NB4 (cell line): ENCODE measurements at regions not wholly inside any gene's neighbourhood (a gene's known extent, or its start where the extent isn't known, plus 50 kb on each side); places are given as distances from the start of the nearest gene placed in this dataset.

ENCODE experiments used
- CTCF ChIP-seq: IDR thresholded peaks from one replicate; pipeline ENCODE4 v1.5.1; 2012; ENCODE audit warnings: low read depth, low read length
- MAX ChIP-seq: IDR thresholded peaks from 2 replicates; pipeline ENCODE4 v1.6.1; 2011; ENCODE audit warnings: low read depth, low read length
- POLR2A ChIP-seq: IDR thresholded peaks from 2 replicates; pipeline ENCODE4 v1.6.1; 2011; ENCODE audit warnings: mild to moderate bottlenecking; ENCODE audit not compliant: insufficient read length; ENCODE audit errors: extremely low read depth

GRCh38 chr4:128403586-128403985, 116.0 kb upstream of the PGRMC2 start:
- TF ChIP-seq CTCF (no peak), POLR2A (no peak), MAX (no peak)
